HG03571 (cell line): ENCODE measurements at regions not wholly inside any gene's neighbourhood (a gene's known extent, or its start where the extent isn't known, plus 50 kb on each side); places are given as distances from the start of the nearest gene placed in this dataset.

Source experiments
- ATAC-seq: cut with Tn5 transposase; IDR thresholded peaks from one replicate; pipeline ENCODE4 v1.9.1; 2021; ENCODE audit not compliant: unreplicated experiment

DNA sequence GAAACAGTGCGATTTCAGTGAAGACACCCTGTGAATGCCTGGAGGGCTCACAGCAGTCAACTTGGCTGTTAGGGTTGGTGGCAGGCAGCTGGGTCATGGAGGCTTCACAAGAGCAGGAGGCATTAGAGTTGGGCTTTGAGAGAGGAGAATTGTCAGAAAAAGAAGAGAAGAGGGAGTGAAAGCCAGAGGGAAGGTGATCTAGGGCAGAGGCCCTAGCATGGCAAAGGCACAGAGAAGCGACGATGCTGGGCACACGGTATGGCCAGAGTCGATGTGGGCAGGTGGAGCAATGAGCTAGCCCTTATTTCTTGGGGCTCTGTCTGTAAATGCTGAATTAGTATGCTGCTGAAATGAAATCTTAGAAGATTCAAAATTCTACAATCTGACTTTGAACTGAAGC lies 52.6 kb upstream of the OLFM4 start:
- ATAC-seq: no peak

DNA sequence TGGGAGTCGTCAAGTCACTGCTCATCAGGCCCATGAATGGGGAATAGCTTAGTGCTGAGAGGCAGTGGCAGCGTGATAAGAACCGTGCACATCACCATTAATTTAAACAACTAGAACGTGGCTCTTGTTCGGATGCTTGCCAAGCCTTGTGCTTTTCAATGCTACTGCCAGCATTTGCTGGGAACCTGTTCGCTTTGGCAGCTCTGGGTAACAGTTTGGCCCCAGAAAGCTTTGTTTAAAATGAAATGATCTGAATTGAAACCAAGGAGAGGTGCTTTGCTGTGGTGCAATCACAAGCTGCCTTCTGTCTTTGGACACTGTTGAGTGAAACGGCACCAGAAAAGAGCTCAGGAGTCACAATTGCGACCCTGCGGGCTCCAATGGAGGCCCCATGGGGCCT lies 53.5 kb upstream of the OLFM4 start:
- ATAC-seq: no peak

DNA sequence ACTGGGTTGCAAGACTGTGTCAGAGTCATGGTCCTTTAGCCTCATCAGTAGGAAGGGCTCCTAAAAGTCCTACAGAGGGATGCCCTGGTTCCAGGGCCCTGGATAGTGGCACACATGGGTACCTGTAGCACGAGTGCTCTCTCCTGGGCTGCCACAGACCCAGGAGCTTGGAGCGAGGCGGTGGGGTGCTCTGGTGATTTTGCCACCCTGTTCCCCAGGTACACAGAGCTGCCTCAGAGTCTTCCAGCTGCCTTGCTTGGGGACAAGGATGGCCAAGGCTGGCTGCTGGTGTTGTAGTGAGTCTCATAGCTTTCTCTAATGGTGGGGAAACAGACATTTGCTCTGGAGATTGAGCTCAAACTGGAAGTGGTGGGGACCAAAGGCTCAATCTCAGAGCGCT lies 53.9 kb upstream of the OLFM4 start:
- no peak for ATAC-seq

DNA sequence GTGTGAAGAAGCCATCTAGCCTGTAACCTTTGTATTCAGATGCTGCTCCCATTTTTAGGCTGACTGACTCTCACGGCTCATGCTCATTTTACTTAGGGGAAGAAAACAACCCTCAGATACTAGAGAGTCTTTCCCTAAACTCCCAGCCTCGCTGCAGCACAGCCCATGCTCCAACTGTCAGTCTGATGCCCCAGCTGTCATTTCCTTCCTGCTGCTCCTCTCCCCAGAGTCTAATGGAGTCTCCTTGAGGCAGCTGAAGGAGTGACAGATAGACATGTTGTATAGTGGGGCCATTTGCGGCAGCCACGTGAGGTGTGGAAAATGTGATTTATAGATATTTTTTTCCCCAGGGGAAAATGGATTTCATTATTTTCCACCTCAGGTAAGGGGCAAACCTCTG lies 59.2 kb upstream of the OLFM4 start:
- ATAC-seq: no peak

DNA sequence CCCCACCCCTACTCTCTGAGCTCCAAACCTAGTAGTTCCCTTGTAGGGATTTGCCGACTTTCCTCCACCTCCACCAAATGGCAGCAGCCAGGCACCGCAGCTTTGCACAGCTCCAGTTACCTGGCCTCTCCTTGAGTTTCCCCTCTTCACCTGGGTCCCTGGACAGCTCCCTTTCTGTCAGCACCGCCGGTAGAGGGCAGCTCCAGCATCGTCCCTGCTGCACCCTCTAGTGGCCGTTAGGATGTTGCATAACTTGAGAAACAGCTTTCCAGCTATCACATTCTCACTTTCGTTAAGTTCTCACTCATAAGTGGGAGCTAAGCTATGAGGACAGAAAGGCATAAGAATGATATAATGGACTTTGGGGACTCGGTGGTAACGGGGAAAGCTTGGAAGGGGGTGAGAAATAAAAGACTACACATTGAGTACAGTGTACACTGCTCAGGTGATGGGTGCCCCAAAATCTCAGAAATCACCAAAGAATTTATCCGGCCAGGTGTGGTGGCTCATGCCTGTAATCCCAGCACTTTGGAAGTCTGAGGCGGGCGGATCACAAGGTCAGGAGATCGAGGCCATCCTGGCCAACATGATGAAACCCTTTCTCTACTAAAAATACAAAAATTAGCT lies 60.4 kb upstream of the OLFM4 start:
- ATAC-seq: peak; percentile 96

DNA sequence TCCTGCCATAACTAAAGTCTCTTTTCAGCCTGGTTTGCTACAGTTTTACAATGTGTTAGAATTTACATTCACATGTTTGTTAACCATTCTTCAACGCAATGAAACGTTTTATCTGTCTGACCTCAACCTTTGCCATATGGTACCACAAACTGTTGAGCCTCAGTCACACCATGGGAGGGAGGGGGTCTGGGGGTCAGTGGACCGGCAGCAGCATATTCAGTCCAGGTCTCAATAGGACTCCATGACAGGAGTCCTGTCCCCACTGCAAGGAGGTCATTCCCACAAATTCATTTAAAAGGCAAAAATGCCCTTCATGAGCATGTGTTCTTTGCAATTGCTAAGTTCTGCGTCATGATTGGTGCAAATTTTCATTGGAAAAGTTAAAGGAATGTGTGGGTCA lies 66.6 kb upstream of the OLFM4 start:
- no peak for ATAC-seq

DNA sequence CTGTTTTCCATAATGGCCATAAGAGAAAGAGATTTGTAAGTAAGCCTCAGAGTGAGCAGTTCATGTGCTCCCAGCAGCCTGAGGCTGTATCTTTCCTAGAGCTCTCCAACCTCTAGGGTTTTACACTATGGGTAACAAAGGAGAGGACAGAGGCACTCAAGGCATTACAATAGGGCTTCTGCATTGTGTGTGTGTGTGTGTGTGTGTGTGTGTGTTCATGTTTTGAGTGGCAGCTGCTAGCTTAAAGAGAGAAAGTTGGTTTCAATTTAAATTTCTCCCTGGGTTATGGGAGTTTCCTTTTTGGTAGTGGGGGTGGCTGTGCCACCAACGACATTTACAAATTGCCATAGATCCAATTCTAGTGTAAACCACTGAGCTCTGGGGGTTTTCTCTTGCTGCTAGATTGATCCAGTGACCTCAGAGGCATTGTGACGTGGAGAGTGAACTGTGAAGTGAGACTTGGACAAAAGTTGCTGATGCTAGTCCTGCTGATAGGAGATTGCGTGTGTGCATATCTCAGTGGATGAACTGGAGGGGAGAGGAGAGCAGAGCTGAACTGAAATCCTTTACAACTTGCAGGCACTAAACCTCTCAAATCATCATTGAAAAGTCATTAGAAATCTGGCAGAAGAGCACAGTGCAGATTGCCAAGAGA lies 67.2 kb upstream of the OLFM4 start:
- ATAC-seq: no peak

DNA sequence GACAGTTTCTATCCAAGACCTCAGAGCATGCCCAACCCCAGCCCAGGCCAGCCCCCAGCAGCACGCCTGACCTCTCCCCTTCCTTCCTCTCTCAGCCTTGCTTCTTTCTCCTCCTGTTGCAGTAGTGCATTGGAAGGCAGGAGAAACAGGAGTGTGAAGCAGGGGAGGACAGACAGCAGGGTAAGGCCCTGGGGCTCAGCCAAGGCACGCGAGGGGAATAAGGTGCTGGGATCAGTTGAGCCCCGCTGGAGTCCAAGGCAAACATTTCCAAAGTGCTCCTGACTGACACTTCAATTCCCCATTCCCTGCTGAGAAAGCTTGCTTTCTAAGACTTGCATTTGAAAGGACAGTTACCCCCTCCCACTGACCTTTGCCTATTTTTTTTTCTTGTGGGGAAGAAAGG lies 73.1 kb upstream of the OLFM4 start:
- ATAC-seq: no peak

DNA sequence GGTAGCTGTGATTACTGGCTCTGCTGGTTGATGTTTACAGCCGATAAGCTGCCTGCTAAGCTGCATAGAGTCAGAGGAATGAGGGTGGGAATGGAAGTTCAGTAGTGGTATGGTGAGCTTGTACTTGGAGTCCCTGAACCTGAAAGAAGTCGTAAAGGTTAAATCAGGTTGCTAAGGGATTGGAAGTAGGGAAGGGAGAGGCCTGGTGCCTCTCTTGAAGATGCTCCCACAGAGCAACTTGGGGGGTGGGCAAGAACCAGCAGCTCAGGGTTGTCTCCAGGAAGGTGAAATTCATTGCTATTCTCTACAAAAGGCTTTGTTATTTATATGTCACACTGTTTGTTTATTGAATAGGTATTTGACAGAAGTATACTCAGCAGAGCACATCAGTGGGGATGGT lies 73.8 kb upstream of the OLFM4 start:
- no peak for ATAC-seq

DNA sequence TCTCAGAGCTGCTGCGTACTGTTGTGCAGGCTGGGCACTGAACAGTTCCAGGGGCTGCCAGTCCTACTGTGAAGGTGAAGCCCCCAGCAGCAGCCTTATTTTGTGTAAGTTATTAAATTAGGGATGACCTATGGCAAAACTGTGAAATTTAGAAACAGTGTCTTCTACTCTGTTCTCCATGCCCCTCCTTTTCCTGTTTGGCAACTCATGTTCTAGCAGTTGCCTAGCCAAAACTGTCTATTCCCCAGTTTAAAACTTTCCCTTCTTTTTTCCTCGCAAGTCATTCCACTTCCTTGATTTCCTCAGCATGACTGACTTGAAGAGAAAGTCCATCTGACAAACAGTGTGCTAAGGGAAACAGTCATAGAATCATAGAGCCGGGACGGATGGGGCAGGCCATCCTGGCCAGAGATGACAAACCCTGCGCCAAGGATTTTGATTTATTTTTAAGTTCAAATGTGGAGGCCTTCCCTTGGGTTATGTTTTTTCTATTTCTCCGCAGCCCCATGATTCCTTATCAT lies 78.1 kb upstream of the OLFM4 start:
- no peak for ATAC-seq

DNA sequence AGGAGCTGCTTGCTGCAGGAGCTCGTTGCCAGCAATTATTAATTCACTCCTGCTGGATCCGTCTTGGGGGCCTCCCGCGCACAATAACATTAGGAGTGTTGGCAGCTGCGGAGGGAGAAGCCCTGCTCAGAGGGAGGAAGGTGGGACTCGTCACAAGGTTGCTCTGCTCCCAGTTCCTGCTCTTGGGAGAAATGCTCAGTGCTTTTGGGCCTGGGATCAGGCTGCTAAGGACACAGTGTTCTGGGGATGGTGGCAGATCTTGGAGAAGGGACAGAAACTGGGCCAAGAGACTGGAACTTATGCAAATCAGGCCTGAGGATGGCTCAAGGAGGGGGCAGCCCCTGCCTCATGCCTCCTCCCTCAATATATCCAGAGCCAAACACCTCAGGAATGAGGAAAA lies 78.9 kb upstream of the OLFM4 start:
- no peak for ATAC-seq

DNA sequence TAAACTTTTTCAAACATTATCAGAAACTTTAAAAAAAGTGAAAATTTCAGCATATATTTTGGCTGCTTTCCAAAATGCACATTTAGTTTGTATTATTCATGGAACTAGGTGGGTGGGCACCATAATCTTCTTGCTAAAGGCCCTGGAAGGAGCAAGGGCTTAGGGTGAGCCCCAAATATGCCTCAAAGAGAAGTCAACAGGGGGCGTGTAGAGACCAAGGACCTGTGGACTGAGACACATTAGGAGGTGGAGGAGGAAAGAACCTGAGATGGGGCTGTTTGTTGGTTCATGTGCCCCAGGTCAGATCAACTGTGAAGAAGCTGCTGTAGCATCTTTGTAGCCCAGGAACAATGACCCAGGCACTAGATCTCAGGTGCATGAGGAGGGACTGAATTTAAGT lies 79.6 kb upstream of the OLFM4 start:
- ATAC-seq: no peak

DNA sequence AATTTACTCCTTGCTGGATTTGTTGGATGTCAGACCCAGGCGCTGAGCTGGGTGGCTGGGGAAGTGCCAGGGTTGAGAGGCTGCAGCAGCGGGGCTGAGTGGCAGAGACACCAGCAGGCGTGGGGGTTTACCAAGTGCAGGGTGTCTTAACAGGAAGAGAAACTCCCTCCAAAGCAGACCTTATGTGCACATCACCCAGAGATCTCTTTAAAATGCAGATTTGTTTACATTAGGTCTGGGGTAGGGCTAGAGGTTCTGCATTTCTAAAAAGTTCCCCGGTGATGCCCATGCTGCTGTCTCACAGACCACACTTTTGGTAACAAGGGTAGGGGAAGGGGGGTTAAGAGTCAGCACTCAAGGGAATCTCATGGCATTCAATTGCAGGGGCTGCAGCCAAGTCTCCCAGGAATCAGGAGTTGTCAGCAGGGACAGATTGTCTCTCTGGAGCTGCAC lies 80.7 kb upstream of the OLFM4 start:
- ATAC-seq: no peak

DNA sequence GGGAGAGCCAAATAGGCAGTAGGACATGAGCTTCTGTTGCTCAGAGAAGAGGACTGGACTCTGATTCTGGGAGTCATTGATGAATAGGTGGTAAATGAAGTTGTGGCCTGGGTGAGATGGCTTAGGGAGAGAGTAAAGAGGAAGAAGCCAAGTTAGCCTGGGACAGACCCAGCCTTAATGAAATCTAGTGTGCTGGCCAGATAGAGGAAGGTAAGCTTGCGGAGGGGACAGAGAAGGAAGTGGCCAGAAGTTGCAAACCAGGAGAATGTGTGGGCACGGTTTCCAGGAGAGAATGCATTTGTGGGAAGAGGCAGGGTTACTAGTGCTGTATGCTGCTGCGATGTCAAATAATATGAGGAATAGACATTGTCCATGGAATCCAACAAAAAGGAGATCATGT lies 83.3 kb upstream of the OLFM4 start:
- ATAC-seq: no peak

DNA sequence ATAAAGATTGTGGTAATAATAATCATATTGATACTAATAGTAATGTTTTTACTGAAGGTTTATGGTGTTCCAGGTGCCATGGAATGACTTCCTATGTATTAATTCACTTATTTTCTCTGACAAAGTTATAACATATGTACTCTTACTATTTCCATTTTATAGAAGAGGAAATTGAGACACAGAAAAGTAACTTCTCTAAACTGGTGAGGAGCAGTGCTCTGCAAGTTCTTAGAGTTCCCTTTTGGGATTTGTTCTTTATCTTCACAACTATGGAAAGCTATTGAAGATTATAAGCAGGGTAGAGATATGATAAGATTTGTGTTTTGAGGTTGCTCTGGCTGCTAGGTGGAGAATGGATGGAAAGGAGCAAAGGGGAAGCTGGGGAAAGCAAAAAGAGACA lies 83.9 kb upstream of the OLFM4 start:
- no peak for ATAC-seq

DNA sequence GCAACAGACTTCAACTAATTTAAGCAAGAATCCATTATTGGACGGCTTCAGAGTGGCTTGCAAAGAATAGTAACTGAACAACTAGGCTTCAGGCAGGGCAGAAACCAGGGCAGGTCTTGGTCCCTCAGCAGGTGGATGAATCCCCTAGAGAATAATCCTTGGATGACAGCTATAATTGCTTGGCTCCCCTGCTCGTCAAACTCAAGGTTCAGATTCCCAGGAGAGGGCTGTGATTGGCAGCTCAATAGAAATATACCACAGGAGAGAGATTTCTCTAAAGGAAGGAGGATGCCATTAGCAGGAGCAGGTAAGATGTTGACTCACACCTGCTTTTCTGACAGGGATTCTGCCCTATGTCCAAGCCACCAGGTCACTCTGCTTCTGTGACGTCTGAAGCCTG lies 89.6 kb upstream of the PCDH8 start:
- ATAC-seq: no peak

DNA sequence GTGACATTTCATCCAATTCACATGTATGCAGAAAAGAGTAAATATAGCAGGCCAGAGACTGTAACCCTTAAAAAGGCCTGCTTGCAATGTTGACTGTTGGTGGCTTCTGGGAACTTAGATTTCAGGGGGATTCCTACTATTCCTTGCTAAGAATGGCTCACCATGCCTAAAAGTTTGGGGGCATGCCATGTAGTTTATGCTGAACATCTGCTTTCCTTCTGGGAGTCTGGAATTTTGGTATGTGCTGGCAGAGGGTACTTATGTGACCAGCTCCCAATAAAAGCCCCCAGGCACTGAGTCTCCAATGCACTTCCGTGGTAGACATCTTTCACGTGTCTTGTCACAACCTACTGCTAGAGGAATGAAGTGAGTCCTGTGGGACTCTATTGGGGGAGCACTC lies 88.4 kb upstream of the PCDH8 start:
- no peak for ATAC-seq

DNA sequence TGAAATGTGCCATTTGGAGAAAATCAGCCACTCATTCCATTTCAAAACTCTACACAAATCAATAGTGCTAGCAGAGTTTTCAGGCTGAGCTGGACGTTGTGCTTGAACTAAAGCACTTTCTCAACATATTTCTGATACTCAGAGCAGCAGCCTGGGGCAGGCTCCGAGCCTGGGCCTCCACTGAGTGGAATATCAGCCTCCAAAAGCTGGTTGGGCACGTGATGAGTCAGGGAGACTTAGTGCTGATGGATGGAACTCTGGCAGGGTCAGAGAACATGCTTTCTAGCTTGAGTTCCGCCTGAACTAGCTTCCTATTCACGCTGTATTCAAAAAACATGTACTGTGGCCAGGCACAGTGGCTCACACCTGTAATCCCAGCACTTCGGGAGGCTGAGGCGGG lies 85.8 kb upstream of the PCDH8 start:
- ATAC-seq: no peak

DNA sequence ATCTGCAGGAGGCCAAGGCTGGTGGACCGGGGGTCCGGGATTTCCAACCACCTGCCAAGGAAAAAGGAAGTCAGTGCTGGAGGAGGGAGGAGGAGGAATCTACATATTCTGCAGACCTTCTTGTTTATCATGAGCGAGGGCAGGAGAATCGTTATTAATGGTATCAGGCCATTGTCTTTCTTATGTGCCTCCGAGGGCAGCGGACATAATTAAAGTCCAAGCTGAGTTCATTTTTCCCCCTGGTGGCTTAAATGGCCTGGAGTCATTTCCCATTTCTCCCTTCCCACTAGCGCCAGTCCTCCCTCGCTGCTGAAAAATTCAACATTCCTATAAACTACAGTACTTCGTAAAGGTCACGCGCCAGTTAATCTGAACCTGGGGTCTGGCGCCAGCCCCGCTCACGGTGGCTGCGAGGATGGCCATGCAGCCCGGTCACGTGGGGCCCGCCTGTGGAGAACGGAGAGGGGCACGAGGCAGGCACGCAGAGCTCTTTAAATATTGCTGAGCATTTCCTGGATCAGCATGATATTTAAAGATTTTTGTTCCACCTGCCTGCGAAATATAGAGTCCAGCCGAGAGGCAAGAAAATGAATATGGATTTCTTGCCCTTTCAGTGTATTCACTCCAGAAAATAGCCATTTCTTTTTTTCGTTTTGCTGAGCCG lies 85.2 kb upstream of the PCDH8 start:
- no peak for ATAC-seq

DNA sequence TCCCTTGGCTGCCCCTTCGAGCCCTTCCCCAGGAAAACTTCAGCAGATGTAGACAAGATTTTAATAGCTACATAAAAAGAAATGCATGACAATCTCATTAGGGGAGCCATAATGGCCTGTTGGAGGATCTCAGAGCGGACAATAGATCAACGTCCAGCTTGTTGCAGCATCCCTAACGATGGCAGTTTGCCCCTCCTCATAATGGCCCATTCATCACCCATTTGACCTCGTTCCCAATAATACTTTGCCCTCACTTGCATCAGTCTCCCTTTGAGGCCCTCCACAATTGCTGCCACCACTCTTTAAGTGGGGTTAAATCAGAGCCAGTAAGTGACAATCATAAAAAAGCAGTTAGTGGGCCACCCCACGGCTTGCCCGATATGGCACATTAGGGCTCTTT lies 84.7 kb upstream of the PCDH8 start:
- ATAC-seq: no peak

DNA sequence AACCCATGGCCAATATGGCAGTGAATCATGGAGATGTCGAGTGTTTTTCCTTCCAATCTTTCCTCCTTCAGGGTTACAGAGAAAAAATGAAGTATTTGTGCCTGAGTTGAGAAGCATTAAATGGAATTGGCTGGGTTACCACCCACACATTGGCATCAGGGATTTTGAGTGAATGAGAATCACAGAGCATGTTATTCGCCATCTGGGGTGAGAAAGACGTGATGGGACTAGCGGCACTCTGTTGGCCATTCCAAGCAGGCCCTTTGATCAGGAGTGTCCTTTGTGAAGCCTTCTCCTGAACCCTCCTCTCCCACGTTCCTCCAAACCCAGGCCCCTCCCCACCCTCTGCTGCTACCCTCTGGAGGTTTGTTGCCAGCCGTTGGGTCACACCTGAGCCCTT lies 84.2 kb upstream of the PCDH8 start:
- ATAC-seq: no peak
